ENCODE measurements at regions not wholly inside any gene's neighbourhood (a gene's known extent, or its start where the extent isn't known, plus 50 kb on each side); places are given as distances from the start of the nearest gene placed in this dataset.

DNA sequence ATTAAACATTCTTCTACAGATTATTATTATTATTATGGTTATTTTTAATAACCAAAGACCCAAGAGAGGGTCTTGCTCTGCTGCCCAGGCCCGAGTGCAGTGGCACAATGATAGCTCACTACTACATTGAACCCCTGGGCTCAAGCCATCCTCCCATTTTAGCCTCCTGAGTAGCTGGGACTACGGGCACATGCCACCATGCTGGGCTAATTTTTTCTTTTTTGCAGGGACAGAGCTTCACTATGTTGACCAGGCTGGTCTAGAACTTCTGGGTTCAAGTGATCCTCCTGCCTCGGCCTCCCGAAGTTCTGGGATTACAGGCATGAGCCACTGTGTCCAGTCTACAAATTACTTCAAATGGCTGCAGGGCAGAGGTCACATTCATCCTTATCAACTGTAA lies 179.8 kb downstream of the KCNRG start:
- DNase-seq (ENCODE audit: low spot score), result no peak

DNA sequence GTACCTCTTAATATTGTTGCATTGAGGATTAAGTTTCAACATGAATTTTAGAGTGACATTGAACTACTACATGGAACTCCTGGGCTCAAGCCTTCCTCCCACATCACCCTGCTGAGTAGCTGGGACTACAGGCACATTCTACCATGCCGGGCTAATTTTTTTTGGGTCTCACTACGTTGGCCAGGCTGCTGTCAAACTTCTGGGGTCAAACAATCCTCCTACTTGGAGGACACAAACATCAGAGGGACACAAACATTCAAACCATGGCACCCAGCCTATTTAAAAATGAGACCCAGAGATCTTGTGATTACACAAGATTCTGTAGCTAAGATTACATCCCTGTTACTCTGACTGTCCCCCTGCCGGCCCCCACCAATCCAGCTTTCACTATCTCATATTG lies 180.9 kb downstream of the KCNRG start:
- no peak for DNase-seq (ENCODE audit: low spot score)

DNA sequence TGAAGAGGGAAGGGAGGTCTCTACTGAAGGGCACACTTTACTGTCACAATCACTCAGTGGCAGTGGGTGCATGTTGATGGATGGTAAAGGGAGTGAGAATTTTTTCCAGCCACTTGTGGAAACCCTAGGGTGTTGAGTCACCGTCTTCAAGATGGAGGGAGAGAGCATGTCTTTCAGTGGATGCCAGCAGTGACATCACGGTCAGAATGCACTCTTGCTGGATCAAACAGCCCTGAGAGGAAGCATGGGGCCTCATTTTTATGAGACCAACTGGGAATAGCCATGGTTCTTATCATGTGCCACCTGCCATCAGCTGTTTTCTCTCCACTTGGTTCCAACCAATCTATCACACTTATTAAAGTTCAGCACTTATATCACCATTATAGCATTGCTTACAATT lies 182.5 kb downstream of the KCNRG start:
- DNase-seq (ENCODE audit: low spot score), result no peak

DNA sequence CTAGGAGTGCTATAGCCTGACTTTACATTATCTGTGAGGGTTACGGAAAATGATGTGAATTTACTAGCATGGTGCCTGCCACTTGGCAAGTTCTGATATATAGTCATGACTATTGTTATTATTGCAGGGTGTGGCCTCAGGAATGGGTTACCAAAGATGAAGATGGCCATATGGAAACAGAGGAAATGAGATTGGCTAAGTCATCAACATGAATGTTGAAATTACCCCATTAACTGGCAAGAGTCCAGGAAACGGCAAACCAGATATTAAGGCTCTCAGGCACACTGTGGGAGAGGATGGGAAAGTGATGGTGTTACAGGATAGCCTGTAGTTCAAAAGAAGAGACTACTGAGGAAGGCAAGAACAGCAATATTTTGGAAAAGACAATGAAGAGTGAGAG lies 183.3 kb downstream of the KCNRG start:
- peak; percentile 24 for DNase-seq (ENCODE audit: low spot score)

DNA sequence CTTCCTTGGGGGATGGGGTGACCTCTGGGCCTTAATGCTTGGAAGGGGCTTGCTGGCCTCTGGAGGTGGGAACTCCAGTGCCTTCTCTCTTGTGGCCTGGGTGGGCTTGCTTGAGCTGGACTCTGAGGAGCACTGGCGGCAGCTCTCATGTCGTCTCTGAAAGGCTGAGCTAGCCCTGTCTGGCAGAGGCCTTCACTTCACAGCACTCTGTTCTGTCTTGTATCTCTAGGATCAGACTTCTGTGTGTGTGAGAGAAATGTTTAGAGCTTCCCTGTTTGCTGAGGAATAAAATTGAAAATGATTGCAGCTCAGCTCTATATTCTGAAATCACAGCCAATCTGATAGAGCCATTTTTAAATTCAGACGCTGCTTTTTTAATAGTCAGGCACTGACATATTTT lies 185.3 kb downstream of the KCNRG start:
- no peak for DNase-seq (ENCODE audit: low spot score)

DNA sequence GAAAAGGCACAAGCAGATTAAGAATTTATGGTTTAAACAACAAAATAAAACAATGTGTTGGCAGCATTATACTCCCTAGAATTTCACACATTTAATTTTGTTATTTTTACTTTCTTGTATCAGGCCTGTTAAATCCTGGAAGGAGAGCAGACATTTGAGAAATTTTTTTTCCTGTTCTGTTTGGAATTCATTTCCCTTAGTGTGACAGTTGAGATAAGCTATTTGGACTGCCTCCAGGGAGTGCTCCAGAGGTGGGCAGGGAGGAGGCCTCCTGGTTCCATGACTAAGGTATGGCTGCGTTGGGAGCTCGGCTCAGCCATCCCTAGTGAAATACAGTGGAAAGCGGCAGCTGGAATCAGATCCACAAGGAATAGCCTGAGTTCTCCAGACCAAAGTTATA lies 185.7 kb downstream of the KCNRG start:
- DNase-seq (ENCODE audit: low spot score), result no peak

DNA sequence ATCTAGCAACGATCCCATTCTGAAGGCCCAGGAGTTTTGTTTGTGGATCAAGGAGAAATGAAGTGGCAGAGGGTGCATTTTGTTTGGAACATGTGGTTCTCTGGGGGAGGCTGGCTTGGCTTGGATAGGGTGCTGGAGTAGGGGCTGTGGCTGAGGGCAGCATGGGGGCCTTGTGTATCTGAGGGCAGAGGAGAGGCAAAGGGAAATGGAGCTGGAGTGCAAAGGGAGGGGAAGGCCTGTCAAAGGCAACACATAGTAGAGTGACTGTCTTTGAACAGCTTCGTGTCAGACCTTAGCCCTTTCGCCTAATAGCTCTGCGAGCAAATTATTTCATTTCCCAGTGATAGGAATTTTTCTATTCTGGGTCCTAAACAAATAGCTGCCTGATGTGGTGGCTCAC lies 187.2 kb downstream of the KCNRG start:
- DNase-seq (ENCODE audit: low spot score), result no peak

DNA sequence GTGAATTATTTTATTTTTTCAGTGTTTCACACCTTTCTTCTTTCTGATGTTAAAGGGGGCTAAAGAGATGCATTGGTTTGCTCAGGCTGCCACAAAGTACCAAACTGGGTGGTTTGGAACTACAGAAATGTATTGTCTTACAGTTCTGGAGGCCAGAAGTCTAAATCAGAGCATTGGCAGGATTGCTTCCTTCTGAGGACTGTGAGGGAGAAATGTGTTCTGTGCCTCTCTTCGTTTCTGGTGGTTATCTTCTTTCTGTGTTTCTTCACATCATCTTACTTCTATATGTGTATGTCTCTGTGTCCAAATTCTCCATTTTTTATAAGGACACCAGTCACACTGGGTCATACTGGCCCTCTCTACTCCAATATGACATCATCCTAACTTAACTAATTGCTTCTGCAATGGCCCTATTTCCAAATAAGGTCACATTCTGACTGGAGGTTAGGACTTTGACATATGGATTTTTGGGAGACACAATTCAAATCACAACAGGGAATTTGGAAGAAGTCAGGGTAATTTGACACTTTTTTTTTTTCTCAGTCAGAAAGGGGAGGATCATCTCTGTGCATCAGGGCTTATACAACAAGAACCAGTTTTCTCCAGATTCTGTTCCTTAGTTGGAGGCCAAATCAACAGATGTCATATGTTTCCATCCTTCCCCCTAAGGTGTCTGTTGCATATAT lies 188.2 kb downstream of the KCNRG start:
- no peak for DNase-seq (ENCODE audit: low spot score)

DNA sequence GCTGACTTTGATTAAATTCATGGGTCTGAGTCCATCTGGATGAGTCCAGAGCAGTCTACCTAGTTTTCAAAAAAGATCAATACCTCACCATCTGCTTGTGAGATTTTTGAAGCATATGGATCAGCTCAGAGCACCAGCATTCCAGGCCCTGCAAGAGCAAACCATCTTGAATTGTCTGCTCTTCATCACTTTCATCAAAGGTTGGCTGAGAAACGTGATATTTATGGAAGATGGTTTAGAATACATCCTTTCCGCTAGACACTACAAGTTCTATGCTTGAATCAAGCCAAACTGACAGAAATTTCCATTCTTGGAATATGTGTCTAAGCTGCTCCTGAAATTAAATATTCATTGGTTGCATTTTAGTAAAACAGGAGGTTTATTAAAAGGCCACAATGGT lies 190.3 kb downstream of the KCNRG start:
- no peak for DNase-seq (ENCODE audit: low spot score)

DNA sequence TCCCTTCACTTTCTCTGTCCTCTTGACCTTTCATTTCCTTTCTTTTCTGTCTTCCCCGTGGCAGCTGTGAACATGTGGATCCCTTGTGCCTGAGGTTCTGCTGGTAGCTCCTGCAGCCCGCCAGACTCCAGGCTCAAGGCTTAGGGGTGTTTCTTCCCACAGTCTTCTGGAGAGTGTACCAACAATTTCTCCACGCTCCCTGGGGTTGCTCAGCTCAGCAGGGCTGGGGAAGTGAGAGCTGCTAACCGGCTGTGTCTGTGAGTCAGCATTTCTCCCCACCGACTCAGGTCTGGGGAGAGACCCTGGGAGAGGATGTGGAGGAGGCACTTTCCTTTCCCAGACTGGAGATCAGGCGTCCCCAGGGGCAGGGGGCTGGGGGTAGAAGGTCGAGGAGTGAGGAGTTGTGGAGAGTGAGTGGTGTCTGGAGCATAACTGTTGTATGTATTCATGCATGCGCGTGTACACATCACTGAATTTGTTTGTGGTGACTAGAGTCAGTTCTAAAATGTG lies 193.6 kb downstream of the KCNRG start:
- peak; percentile 69 for DNase-seq (ENCODE audit: low spot score)

DNA sequence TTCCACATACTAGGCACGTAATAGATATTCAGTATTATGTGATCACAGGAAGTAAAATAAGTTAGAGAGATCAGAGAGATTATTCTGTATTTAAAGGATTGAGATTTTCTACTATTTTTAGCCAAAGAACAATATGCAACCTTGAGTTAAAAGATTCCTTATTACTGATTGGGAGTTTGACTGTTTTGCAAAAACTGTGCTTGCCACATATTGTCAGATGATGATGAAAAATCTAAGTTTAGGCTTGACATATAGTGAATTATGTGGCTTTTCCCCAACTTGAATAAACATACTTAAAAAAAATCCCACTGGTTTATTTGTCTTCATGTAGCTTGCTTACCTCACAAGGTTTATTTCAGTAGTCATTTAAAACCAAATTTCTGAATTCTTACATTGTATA lies 194.4 kb downstream of the KCNRG start:
- DNase-seq (ENCODE audit: low spot score), result no peak

DNA sequence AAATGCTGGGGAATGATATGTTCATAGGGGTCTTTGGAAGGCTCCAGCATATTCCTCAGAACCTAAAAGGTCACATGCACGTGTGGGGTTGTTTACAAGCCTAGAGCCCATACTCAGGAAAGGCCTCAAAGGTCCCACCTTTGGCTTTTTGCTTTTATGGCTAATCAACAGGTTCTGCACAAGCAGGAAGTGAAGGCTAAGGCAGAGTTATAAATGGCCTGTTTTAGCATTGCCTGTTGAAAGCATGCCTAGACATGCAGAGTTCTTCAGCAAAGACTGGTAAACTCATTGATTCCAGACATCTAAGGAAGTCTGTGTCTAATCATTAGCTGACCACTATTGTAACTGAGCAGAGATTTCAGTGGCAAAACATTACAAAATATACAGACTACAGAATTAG lies 198.3 kb downstream of the KCNRG start:
- no peak for DNase-seq (ENCODE audit: low spot score)

DNA sequence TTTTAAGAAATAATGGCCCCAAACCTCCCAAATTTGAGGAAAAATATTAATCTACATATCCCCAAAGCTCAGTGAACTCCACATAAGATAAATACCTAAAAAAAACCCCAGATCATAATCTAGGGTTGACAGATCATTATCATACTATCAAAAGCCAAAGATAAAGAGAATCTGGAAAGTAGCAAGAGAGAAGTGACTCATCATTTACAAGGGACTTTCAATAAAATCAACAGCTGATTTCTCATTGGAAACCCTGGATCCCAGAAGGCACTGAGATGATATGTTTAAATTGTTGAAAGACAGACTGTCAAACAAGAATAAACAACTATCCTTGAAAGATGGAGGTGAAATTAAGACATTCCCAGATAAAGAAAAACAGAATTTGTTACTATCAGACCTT lies 199.3 kb downstream of the KCNRG start:
- DNase-seq (ENCODE audit: low spot score), result no peak

DNA sequence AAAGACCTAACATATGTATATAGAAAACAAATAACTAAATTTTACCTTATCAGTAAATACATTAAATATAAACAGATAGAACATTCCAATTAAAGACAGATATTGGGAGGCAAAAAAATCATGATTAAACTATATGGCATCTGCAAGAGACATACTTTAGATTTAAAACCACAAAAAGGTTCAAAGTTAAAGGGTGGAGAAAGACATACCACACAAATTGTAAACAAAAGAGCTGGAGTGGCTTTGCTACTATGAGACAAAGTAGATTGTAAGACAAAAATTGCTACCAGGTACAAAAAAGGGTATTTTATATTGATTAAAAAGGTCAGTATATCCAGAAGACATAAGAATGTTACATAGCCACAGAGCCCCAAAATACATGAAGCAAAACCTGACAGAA lies 200.2 kb downstream of the KCNRG start:
- DNase-seq (ENCODE audit: low spot score), result no peak

DNA sequence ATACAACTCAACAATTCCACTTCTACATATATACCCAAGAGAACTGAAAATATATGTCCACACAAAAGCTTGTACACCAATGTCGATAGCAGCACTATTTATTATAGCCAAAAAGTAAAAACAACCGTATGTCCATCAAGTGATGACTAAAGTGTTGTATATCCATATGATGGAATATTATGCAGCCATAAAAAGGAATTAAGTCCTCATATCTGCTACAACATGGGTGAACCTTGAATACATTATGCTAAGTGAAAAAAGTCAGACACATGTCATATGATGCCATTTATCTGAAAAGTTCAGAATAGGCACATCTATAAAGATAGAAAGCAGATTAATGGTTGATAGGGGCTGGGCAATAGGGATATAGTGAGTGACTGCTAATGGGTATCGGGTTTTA lies 204.5 kb downstream of the KCNRG start:
- no peak for DNase-seq (ENCODE audit: low spot score)

DNA sequence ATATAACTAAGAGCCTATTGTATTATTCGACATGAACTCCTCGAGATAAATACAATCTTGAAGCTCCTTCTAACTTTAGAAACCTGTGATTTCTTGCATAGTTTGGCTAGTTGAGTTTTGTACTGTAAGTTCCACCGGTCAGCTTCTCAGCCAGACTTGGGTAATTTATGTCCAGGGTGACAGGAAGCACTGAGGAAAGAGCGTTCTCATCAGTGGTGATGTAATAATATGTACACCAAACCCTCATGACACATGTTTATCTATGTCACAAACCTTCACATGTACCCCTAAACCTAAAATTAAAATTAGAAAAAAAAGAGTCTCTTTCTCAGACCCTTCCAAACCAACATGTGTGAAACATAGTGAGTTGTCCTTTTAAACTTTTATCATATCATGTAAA lies 205.7 kb downstream of the KCNRG start:
- DNase-seq (ENCODE audit: low spot score), result no peak

DNA sequence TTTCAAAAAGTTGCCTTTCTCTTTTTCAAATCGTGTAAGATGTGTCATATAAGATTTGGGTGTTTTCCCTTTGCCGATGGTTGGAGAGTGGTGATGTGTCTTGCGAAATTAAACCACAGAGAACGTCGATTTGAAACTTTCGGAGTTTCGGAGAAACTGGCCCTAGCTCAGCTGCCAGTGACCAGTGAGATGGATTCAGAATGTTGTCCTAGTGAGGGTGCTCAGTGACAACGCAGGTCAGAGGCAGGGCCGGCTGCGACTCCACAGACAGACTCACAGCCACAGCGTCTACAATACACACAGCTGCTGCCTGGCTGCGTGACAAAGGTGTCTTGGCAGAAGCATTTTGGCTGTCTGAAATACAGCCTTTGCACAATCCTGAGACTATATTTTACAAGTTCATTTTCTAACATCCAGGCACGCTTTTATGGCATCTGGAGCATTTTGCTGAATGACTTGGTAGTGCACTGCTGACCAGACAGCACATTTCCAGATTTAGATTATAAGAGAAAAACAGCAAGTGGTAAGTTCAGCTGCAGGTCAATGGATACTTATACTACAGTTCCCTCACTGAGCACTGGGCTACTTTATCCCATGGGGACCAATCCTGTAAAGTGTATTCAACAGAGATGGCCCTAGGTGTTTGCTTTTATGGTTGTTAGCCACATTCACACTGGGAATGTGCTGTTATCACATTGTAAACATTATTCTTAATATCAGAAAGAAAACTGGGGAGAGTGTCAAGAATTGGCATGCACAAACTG lies 207.5 kb downstream of the KCNRG start:
- DNase-seq (ENCODE audit: low spot score), result peak; percentile 80

DNA sequence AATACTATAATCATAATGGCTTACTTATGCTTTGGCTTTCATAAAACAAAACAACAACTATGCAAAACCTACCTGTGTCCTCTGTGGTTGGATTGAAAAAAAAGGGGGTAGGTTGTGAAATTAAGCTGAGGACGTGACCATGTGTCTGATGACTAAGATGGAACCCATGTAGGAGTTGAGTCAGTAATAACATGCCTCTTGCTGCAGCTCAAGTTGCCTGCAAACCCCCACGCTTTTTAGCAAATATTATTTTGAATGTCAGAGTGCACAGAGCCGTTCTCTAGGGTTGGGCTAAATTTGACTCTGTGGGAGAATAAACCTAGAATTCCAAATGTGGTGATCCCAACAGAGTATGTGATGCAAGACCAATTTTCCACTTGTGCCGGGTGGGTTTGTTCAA lies 209.3 kb downstream of the KCNRG start:
- DNase-seq (ENCODE audit: low spot score), result no peak

DNA sequence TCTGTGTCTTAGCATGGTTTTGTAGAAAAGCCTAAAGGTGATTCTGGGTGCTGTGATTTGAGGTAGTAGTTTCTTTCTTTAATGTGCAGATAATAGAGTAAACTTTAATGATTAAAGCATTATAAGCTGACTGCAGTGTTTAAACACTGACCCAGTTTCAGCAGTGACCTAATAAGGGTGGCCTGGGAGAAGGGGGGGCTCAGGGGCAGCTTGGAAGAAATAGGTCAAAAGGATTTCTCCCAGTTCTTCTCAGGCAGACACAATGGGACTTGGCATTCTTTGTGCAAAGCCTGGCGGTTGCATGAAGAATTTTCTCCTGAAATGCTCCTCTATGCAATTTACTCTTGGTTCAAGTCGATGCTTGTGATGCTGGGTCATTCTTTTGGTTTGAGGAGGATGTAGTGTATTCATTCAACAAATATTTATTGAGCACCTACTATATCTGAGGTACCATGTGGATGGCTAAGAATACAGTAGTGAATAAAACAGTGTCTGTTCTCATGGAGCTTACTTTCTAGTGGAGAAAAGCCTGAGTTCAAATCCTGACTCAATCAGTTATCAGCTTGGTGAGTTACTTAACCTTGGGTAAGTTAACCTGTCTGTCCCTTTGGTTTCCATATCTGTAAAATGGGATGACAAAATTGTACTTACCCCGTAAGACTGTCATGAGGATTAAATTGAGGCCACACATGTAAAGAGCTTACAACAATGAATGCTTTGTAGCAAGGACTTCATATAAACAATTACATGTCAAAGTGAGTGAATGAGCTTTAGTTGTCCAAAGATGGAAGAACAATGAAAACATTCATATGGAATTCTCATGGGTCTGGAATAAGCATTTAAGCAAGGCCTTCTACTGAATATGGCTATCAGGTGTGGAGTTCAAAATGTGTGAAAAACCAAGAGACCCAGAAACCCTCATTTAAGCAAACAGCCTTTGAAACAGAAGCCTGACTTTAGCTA lies 210.2 kb downstream of the KCNRG start:
- DNase-seq (ENCODE audit: low spot score), result no peak

DNA sequence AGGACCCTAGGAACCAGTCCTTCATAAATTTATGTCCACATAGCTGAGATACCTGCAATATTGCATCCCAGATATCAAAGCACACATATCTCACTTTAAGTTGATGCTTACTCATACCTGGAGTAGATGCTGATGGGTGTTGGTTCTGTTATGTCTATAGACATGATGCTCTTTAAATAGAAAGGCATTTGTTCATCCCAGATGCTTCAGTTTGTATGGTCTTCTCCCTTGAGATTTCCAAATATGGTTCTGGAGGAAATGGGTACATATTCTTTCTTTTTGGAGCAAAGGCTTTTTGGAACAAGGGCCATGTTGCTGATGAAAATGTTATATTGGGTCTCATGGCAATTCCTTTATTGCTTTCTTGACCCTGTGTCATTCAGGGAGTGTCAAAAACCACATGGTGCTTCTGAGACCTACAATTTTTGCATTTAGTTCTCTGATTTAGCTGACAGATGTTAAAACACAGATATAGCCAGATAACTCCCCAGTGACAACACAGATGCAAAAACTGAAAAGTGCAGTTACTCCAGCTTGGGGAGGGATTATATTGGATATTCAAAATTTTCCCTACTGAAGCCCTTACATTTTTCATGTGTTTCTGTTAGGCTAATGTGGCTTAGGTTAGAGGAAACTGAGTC lies 211.4 kb downstream of the KCNRG start:
- DNase-seq (ENCODE audit: low spot score), result no peak

DNA sequence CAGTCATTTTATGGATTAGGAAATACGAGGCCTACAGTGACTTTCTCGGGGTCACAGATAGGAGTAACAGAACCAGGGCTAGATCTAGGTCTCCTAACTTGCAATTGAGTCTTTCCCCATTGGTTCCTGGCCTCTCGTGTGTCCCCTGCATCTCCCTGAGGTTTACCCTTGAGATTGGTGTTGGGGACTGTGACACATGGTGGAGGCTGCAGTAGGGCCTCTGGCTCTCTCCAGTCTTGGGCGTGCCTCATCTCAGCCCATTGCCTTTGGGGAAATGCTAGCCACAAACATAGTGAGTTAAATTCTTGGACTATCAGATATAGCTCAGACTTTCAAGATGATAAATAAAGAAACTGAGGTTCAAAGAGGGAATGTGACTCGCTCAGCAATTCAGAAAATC lies 212.1 kb downstream of the KCNRG start:
- no peak for DNase-seq (ENCODE audit: low spot score)

DNA sequence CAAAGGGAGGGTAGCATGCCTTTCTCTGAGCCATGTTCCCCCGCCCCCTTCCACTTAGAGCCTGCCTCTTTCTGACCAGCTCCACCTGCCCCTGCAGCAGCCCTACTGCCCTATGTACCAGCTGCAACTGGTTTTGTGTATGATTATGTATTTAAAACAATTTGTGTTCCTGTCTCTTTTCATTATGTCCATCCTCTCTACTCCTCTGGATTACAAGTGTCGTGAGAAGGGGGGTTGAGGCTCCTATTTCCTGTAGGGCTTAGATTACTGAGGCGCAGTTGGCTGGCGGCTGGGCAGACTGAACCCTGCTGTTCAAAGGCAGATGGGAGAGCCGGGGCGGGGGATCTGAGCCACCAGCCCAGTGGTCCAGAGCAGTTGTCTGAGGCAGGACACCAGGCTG lies 213.3 kb downstream of the KCNRG start:
- no peak for DNase-seq (ENCODE audit: low spot score)
